ENCODE measurements at regions not wholly inside any gene's neighbourhood (a gene's known extent, or its start where the extent isn't known, plus 50 kb on each side); places are given as distances from the start of the nearest gene placed in this dataset.
"Not testable (repeated sequence)": the region's sequence is repeated elsewhere in the genome, so short reads cannot be mapped to it uniquely, and the experiment has no call there.

- no peak overlapping the region for H3K4me3 ChIP-seq (ENCODE audit: low read depth, low read length)
- TF ChIP-seq, protein P1, sequence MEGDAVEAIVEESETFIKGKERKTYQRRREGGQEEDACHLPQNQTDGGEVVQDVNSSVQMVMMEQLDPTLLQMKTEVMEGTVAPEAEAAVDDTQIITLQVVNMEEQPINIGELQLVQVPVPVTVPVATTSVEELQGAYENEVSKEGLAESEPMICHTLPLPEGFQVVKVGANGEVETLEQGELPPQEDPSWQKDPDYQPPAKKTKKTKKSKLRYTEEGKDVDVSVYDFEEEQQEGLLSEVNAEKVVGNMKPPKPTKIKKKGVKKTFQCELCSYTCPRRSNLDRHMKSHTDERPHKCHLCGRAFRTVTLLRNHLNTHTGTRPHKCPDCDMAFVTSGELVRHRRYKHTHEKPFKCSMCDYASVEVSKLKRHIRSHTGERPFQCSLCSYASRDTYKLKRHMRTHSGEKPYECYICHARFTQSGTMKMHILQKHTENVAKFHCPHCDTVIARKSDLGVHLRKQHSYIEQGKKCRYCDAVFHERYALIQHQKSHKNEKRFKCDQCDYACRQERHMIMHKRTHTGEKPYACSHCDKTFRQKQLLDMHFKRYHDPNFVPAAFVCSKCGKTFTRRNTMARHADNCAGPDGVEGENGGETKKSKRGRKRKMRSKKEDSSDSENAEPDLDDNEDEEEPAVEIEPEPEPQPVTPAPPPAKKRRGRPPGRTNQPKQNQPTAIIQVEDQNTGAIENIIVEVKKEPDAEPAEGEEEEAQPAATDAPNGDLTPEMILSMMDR (IDR thresholded peaks at IDR 0.05; ENCODE audit: borderline replicate concordance, insufficient read depth, low read depth, low read length): no peak
Measured at GRCh38 chr10:94240901-94241300, 121.8 kb downstream of the NOC3L start.

- H3K4me3 ChIP-seq (ENCODE audit: low read depth, low read length): no peak overlapping the region
- TF ChIP-seq, protein P1 (IDR thresholded peaks at IDR 0.05; ENCODE audit: borderline replicate concordance, insufficient read depth, low read depth, low read length): no peak
Measured at GRCh38 chr10:94251098-94251497, 111.6 kb downstream of the NOC3L start.

GRCh38 chr10:94251568-94251967 is 111.2 kb downstream of the NOC3L start:
- TF ChIP-seq, protein P1 (IDR thresholded peaks at IDR 0.05; ENCODE audit: borderline replicate concordance, insufficient read depth, low read depth, low read length): no peak
- no peak overlapping the region for H3K4me3 ChIP-seq (ENCODE audit: low read depth, low read length)

DNA sequence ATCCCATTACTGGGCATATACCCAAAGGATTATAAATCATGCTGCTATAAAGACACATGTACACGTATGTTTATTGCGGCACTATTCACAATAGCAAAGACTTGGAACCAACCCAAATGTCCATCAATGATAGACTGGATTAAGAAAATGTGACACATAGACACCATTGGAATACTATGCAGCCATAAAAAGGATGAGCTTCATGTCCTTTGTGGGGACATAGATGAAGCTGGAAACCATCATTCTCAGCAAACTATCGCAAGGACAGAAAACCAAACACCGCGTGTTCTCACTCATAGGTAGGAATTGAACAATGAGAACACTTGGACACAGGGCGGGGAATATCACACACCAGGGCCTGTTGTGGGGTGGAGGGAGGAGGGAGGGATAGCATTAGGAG is 105.3 kb downstream of the NOC3L start:
- H3K4me3 ChIP-seq (ENCODE audit: low read depth, low read length): not testable (repeated sequence)

GRCh38 chr10:94260455-94260854 is 102.3 kb downstream of the NOC3L start:
- H3K4me3 ChIP-seq (ENCODE audit: low read depth, low read length): no peak overlapping the region
- TF ChIP-seq, protein P1 (IDR thresholded peaks at IDR 0.05; ENCODE audit: borderline replicate concordance, insufficient read depth, low read depth, low read length): no peak

- H3K4me3 ChIP-seq (ENCODE audit: low read depth, low read length): no peak overlapping the region
- TF ChIP-seq, protein P1 (IDR thresholded peaks at IDR 0.05; ENCODE audit: borderline replicate concordance, insufficient read depth, low read depth, low read length): no peak
Measured at GRCh38 chr10:94264085-94264484, 98.7 kb downstream of the NOC3L start.

- TF ChIP-seq, protein P1 (IDR thresholded peaks at IDR 0.05; ENCODE audit: borderline replicate concordance, insufficient read depth, low read depth, low read length): no peak
- no peak overlapping the region for H3K4me3 ChIP-seq (ENCODE audit: low read depth, low read length)
Measured at GRCh38 chr10:94266091-94266490, 96.6 kb downstream of the NOC3L start.

DNA sequence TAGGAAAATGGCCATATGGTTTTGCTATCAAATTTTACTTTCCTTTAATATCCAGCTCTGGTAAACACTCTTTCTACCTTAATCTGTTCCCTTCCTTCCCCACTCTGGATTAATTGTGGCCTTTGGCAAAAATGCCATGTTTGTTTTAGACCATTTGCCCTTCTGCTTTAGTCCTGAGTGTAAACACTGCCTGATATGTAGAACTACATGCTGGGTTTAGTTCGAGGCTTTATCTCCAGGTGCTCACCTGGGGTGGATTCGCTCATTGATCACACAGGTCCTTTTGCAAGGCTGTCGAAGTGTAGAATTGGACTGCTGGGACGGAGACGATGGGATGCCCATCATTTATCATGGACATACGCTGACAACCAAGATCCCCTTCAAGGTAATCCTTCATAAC is 94.1 kb downstream of the NOC3L start:
- TF ChIP-seq, protein P1 (IDR thresholded peaks at IDR 0.05; ENCODE audit: borderline replicate concordance, insufficient read depth, low read depth, low read length): no peak
- H3K4me3 ChIP-seq (ENCODE audit: low read depth, low read length): no peak overlapping the region
